ENCODE measurements at regions not wholly inside any gene's neighbourhood (a gene's known extent, or its start where the extent isn't known, plus 50 kb on each side); places are given as distances from the start of the nearest gene placed in this dataset.

- no peak for DNase-seq (ENCODE audit: low read depth, low spot score)
- H3K4me3 ChIP-seq (ENCODE audit: low read length): no peak overlapping the region
These were observed 2711.5 kb downstream of the ARAP2 start for GRCh38 chr4:33532821-33533220.

GRCh38 chr4:33536898-33537297 is 2707.4 kb downstream of the ARAP2 start:
- no peak for DNase-seq (ENCODE audit: low read depth, low spot score)
- no peak overlapping the region for H3K4me3 ChIP-seq (ENCODE audit: low read length)

- no peak overlapping the region for H3K4me3 ChIP-seq (ENCODE audit: low read length)
- DNase-seq (ENCODE audit: low read depth, low spot score): no peak
These were observed 2706.8 kb downstream of the ARAP2 start for GRCh38 chr4:33537527-33537926.

GRCh38 chr4:33543941-33544450 is 2700.3 kb downstream of the ARAP2 start:
- no peak overlapping the region for H3K4me3 ChIP-seq (ENCODE audit: low read length)
- no peak for DNase-seq (ENCODE audit: low read depth, low spot score)

GRCh38 chr4:33551244-33551643 is 2693.1 kb downstream of the ARAP2 start:
- no peak for DNase-seq (ENCODE audit: low read depth, low spot score)
- H3K4me3 ChIP-seq (ENCODE audit: low read length): no peak overlapping the region

- H3K4me3 ChIP-seq (ENCODE audit: low read length): no peak overlapping the region
- DNase-seq (ENCODE audit: low read depth, low spot score): no peak
These were observed 2683.1 kb downstream of the ARAP2 start for GRCh38 chr4:33561259-33561658.

GRCh38 chr4:33566649-33567048 is 2677.7 kb downstream of the ARAP2 start:
- no peak overlapping the region for H3K4me3 ChIP-seq (ENCODE audit: low read length)
- DNase-seq (ENCODE audit: low read depth, low spot score): no peak

- no peak overlapping the region for H3K4me3 ChIP-seq (ENCODE audit: low read length)
- no peak for DNase-seq (ENCODE audit: low read depth, low spot score)
These were observed 2666.5 kb downstream of the ARAP2 start for GRCh38 chr4:33577791-33578190.

- DNase-seq (ENCODE audit: low read depth, low spot score): no peak
These were observed 2664.4 kb downstream of the ARAP2 start for GRCh38 chr4:33579951-33580350.

GRCh38 chr4:33592701-33593100 is 2651.6 kb downstream of the ARAP2 start:
- H3K4me3 ChIP-seq (ENCODE audit: low read length): no peak overlapping the region
- DNase-seq (ENCODE audit: low read depth, low spot score): no peak

More at GRCh38 chr4:33579951-33580350, 2664.4 kb downstream of the ARAP2 start:
- H3K4me3 ChIP-seq (ENCODE audit: low read length): no peak overlapping the region

GRCh38 chr4:33606951-33607350 is 2637.4 kb downstream of the ARAP2 start:
- H3K4me3 ChIP-seq (ENCODE audit: low read length): no peak overlapping the region
- no peak for DNase-seq (ENCODE audit: low read depth, low spot score)

GRCh38 chr4:33616121-33616520 is 2628.2 kb downstream of the ARAP2 start:
- H3K4me3 ChIP-seq (ENCODE audit: low read length): no peak overlapping the region
- no peak for DNase-seq (ENCODE audit: low read depth, low spot score)

- DNase-seq (ENCODE audit: low read depth, low spot score): no peak
- no peak overlapping the region for H3K4me3 ChIP-seq (ENCODE audit: low read length)
These were observed 2618.6 kb downstream of the ARAP2 start for GRCh38 chr4:33625748-33626147.

GRCh38 chr4:33626221-33626620 is 2618.1 kb downstream of the ARAP2 start:
- no peak overlapping the region for H3K4me3 ChIP-seq (ENCODE audit: low read length)
- no peak for DNase-seq (ENCODE audit: low read depth, low spot score)

- H3K4me3 ChIP-seq (ENCODE audit: low read length): no peak overlapping the region
- no peak for DNase-seq (ENCODE audit: low read depth, low spot score)
These were observed 2616.0 kb downstream of the ARAP2 start for GRCh38 chr4:33628296-33628695.

GRCh38 chr4:33649015-33649414 is 2595.3 kb downstream of the ARAP2 start:
- H3K4me3 ChIP-seq (ENCODE audit: low read length): no peak overlapping the region
- DNase-seq (ENCODE audit: low read depth, low spot score): no peak

- no peak overlapping the region for H3K4me3 ChIP-seq (ENCODE audit: low read length)
- DNase-seq (ENCODE audit: low read depth, low spot score): no peak
These were observed 2594.8 kb downstream of the ARAP2 start for GRCh38 chr4:33649471-33649870.

GRCh38 chr4:33650036-33650435 is 2594.3 kb downstream of the ARAP2 start:
- no peak overlapping the region for H3K4me3 ChIP-seq (ENCODE audit: low read length)
- DNase-seq (ENCODE audit: low read depth, low spot score): no peak

GRCh38 chr4:33658971-33659370 is 2585.3 kb downstream of the ARAP2 start:
- DNase-seq (ENCODE audit: low read depth, low spot score): no peak
- no peak overlapping the region for H3K4me3 ChIP-seq (ENCODE audit: low read length)

- no peak for DNase-seq (ENCODE audit: low read depth, low spot score)
- H3K4me3 ChIP-seq (ENCODE audit: low read length): no peak overlapping the region
These were observed 2582.7 kb downstream of the ARAP2 start for GRCh38 chr4:33661636-33662035.

GRCh38 chr4:33685939-33686338 is 2558.4 kb downstream of the ARAP2 start:
- no peak overlapping the region for H3K4me3 ChIP-seq (ENCODE audit: low read length)
- DNase-seq (ENCODE audit: low read depth, low spot score): no peak

GRCh38 chr4:33696041-33696440 is 2548.3 kb downstream of the ARAP2 start:
- DNase-seq (ENCODE audit: low read depth, low spot score): no peak
- H3K4me3 ChIP-seq (ENCODE audit: low read length): no peak overlapping the region
